ENCODE measurements at regions not wholly inside any gene's neighbourhood (a gene's known extent, or its start where the extent isn't known, plus 50 kb on each side); places are given as distances from the start of the nearest gene placed in this dataset.
"Not testable (repeated sequence)": the region's sequence is repeated elsewhere in the genome, so short reads cannot be mapped to it uniquely, and the experiment has no call there.

- no peaks in the 10 kb centered on the region for H3K4me1 ChIP-seq (ENCODE audit: control insufficient read depth in 1 of 2, insufficient read depth in 2 of 2, low read length in 2 of 2)
- no peaks in the 10 kb centered on the region for H3K27me3 ChIP-seq (ENCODE audit: low read depth, low read length)
- H3K36me3 ChIP-seq (ENCODE audit: control insufficient read depth in 1 of 2, insufficient read depth in 2 of 2, low read length in 2 of 2) = no peaks in the 10 kb centered on the region
Observed at GRCh38 chr2:224650815-224651439, 65.2 kb downstream of the CCDC195 start.

GRCh38 chr2:224647684-224648083 lies 62.5 kb upstream of the CUL3 start:
- H3K4me1 ChIP-seq (ENCODE audit: control insufficient read depth in 1 of 2, insufficient read depth in 2 of 2, low read length in 2 of 2); H3K36me3 ChIP-seq (ENCODE audit: control insufficient read depth in 1 of 2, insufficient read depth in 2 of 2, low read length in 2 of 2); H3K27me3 ChIP-seq (ENCODE audit: low read depth, low read length); H3K4me3 ChIP-seq (ENCODE audit: low read depth in 1 of 2, low read length in 2 of 2); H3K9me3 ChIP-seq (ENCODE audit: control insufficient read depth in 1 of 2, low read length in 2 of 2); H3K27ac ChIP-seq (ENCODE audit: low read length): not testable (repeated sequence)

More at GRCh38 chr2:224650815-224651439, 65.2 kb downstream of the CCDC195 start:
- no peak overlapping the region for H3K4me3 ChIP-seq (ENCODE audit: low read depth in 1 of 2, low read length in 2 of 2)
- H3K9me3 ChIP-seq (ENCODE audit: control insufficient read depth in 1 of 2, low read length in 2 of 2) = no peaks in the 10 kb centered on the region
- no peak overlapping the region for H3K27ac ChIP-seq (ENCODE audit: low read length)

GRCh38 chr2:224646242-224646846 lies 61.2 kb upstream of the CUL3 start:
- no peaks in the 10 kb centered on the region for H3K36me3 ChIP-seq (ENCODE audit: control insufficient read depth in 1 of 2, insufficient read depth in 2 of 2, low read length in 2 of 2)
- H3K4me1 ChIP-seq (ENCODE audit: control insufficient read depth in 1 of 2, insufficient read depth in 2 of 2, low read length in 2 of 2) = no peaks in the 10 kb centered on the region
- H3K4me3 ChIP-seq (ENCODE audit: low read depth in 1 of 2, low read length in 2 of 2) = no peak overlapping the region
- H3K9me3 ChIP-seq (ENCODE audit: control insufficient read depth in 1 of 2, low read length in 2 of 2) = no peaks in the 10 kb centered on the region
- H3K27me3 ChIP-seq (ENCODE audit: low read depth, low read length) = no peaks in the 10 kb centered on the region
- H3K27ac ChIP-seq (ENCODE audit: low read length) = no peak overlapping the region

GRCh38 chr2:224645722-224646121 lies 60.6 kb upstream of the CUL3 start:
- Histone ChIP-seq H3K4me1 (ENCODE audit: control insufficient read depth in 1 of 2, insufficient read depth in 2 of 2, low read length in 2 of 2) (no peaks in the 10 kb centered on the region), H3K36me3 (ENCODE audit: control insufficient read depth in 1 of 2, insufficient read depth in 2 of 2, low read length in 2 of 2) (no peaks in the 10 kb centered on the region), H3K9me3 (ENCODE audit: control insufficient read depth in 1 of 2, low read length in 2 of 2) (no peaks in the 10 kb centered on the region), H3K27ac (ENCODE audit: low read length) (no peak overlapping the region), H3K4me3 (ENCODE audit: low read depth in 1 of 2, low read length in 2 of 2) (no peak overlapping the region), H3K27me3 (ENCODE audit: low read depth, low read length) (no peaks in the 10 kb centered on the region)

- Histone ChIP-seq H3K4me3 (ENCODE audit: low read depth in 1 of 2, low read length in 2 of 2) (no peak overlapping the region), H3K9me3 (ENCODE audit: control insufficient read depth in 1 of 2, low read length in 2 of 2) (no peaks in the 10 kb centered on the region), H3K4me1 (ENCODE audit: control insufficient read depth in 1 of 2, insufficient read depth in 2 of 2, low read length in 2 of 2) (no peaks in the 10 kb centered on the region), H3K27me3 (ENCODE audit: low read depth, low read length) (no peaks in the 10 kb centered on the region), H3K27ac (ENCODE audit: low read length) (no peak overlapping the region), H3K36me3 (ENCODE audit: control insufficient read depth in 1 of 2, insufficient read depth in 2 of 2, low read length in 2 of 2) (no peaks in the 10 kb centered on the region)
Observed at GRCh38 chr2:224640679-224641078, 55.5 kb upstream of the CUL3 start.

- H3K27ac ChIP-seq (ENCODE audit: low read length) = peak overlapping the region; percentile 45
- H3K27me3 ChIP-seq (ENCODE audit: low read depth, low read length) = no peaks in the 10 kb centered on the region
- no peaks in the 10 kb centered on the region for H3K36me3 ChIP-seq (ENCODE audit: control insufficient read depth in 1 of 2, insufficient read depth in 2 of 2, low read length in 2 of 2)
- no peaks in the 10 kb centered on the region for H3K4me1 ChIP-seq (ENCODE audit: control insufficient read depth in 1 of 2, insufficient read depth in 2 of 2, low read length in 2 of 2)
- H3K4me3 ChIP-seq (ENCODE audit: low read depth in 1 of 2, low read length in 2 of 2) = no peak overlapping the region
- no peaks in the 10 kb centered on the region for H3K9me3 ChIP-seq (ENCODE audit: control insufficient read depth in 1 of 2, low read length in 2 of 2)
Observed at GRCh38 chr2:224638301-224638823, 53.2 kb upstream of the CUL3 start.

Data from muscle layer of duodenum (tissue), 2 donors.